ENCODE measurements at regions not wholly inside any gene's neighbourhood (a gene's known extent, or its start where the extent isn't known, plus 50 kb on each side); places are given as distances from the start of the nearest gene placed in this dataset.

GRCh38 chr12:67477681-67478265, 170.8 kb upstream of the DYRK2 start:
- TF ChIP-seq CTCF (IDR thresholded peaks at IDR 0.05; ENCODE audit: low read depth, low read length, missing input control) (no peak), MAX (IDR thresholded peaks at IDR 0.05) (no peak)
